Islet precursor cell (in vitro differentiated cells): ENCODE measurements at regions not wholly inside any gene's neighbourhood (a gene's known extent, or its start where the extent isn't known, plus 50 kb on each side); places are given as distances from the start of the nearest gene placed in this dataset.

Experiments used
- DNase-seq: peaks from one replicate; pipeline ENCODE4 v3.0.0-alpha.2; 2018

GRCh38 chr11:30811226-30811755, 225.1 kb upstream of the MPPED2 start:
- DNase-seq = no peak

- DNase-seq = no peak
These were observed 224.0 kb upstream of the MPPED2 start for GRCh38 chr11:30810116-30810515.

DNA sequence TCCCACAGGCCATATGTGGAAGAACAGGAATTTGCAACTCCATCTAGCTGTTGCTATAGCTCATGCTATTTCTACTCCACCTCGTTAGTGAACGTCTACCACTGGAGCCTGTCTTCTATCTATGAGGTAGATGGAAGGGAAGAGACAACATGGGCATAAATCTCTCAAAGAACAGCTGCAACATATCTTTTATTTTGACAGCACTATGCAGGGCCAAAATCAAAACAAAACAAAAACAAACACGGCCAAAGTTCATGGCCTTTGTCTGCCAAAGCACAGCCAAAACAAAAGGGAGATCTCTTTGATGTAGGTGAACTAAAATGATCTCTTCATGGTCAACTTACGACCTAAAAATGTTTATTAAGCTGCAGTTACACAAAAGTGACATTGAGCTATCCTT, 215.2 kb upstream of the MPPED2 start:
- no peak for DNase-seq

GRCh38 chr11:30800904-30801303, 214.8 kb upstream of the MPPED2 start:
- no peak for DNase-seq

DNA sequence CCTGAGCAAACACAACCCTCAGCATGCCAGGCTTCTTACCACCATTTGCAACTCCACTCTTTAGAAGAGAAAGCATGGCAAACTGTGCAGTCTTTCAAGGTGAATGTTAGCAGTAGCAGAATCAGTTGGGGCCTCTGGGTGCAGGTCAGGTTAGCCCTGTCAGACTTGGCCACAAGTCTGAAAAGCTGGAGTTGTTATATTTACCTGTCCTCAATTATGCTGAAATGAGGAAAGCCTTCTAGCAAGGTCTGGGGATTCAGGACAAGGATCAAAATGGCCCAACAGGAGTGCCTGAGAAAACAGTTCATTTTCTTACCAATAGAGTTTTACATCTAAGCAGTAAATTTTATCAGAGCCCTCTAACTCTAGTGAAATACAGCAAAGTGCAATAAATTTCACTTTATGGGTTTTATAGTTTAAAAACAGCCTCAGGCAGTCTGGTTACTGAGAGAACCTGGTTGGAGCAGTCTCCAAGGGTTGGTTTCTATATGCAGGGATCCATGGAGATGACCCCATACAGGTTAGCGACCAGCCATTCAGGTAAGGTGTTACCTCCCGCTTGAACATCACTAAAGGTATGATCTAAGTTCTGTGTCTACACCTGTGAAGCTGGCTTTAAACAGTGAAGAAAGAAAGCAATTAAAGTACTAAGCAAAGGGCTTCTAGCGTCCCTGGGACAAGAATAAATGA, 212.5 kb upstream of the MPPED2 start:
- DNase-seq = no peak

- DNase-seq = no peak
These were observed 203.1 kb upstream of the MPPED2 start for GRCh38 chr11:30789270-30789669.

DNA sequence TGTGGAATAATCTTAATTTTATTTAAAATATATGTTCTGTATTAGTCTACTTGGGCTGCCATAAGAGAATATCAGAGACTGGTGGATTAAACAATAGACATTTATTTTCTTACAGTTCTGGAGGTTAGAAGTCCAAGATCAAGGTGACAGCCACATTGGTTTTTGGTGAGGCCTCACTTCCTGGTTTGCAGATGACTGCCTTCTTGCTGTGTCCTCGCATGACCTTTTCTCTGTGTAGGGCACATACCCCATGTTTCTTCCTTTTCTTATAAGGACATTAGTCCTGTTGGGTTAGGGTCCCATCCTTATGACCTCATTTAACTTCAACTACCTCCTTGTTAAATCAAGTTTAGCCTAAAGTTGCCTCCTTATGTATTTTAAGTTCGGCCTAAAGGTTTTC, 202.7 kb upstream of the MPPED2 start:
- DNase-seq = no peak

DNA sequence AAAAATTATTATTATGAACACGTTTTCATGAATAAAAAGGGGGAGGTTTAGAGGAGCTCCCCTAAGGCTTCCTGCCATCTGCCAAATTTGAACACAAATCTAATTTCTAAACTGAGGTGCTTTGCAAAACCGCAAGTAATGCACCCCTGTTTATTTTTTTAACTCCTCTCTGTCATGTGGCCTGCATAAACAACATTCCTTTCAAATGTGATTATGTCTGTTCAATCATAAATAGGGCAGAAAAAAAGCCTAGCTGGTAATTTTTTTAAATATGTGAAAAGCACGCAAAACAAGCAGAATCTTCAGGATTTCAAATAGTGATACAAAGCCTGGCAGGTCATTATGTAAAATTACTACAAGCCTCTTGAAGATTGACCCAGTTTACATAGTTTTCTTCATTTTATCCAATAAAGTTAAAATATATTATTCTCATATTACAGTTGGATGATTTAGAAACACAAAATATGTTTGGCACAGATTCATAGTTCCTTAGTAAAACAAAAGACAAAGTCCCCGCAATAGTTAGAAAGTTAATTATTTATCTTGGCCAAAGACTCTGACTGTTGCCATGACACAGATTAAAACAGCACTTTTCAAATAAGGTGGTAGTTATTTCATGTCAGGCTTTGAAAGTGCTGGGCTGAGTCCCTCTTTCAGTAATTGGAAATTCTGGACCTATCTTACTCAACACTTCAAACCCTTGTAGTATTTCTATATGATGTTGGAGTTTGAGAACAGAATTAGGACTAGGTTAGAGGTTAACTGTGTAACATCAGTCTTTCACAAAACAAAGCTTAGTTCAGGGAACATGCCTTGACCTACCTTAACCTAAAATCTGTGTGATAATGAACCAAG, 200.3 kb upstream of the MPPED2 start:
- no peak for DNase-seq

GRCh38 chr11:30778596-30778995, 192.4 kb upstream of the MPPED2 start:
- DNase-seq = no peak

DNA sequence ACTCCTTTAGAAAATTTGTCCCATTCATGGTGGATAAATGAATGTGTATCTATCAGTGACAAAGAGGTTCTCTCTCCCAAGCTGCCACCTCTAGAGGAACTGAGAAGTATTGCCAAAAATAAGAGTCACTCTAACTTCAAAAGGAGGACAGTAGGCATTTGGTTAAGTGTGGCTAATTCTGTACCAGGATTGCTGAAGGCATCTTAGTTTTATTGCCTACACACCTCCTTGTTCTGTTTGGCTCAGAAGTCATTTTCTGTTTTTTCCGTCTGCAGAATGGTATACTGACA, 189.0 kb upstream of the MPPED2 start:
- DNase-seq = no peak

DNA sequence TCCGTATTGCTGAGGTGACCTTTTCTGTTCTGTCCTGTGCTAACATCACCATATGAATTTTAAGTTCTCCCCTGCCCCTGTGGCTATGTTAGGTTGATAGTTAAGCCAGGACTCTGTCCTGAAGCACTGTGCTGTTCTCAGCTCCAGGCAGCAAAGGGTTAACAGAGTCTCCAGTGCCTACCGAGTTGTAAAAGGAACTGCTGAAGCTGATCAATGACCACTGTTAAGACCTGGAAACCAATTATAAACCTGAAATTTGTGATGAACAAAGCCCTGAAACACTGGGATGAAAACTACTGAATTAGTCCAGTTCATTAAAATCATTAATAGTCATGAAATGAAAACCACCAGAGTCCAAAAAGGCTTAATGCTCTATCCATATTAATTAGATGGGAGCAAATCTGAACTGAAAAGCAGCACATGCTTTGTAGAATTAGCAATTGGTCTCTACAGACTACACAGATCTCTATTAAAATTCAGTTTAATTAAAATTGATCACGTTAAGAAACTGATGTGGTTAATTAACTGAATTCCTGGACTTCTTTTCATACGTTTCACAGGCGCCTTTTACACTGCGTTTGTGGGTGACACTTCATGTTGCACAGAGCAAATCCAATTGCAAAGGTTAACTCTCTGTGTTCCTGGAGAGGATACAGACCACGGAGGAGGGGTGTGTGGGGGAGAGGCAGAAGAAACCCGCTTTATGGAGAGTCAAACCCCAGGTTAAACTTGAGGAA, 188.5 kb upstream of the MPPED2 start:
- DNase-seq = no peak

DNA sequence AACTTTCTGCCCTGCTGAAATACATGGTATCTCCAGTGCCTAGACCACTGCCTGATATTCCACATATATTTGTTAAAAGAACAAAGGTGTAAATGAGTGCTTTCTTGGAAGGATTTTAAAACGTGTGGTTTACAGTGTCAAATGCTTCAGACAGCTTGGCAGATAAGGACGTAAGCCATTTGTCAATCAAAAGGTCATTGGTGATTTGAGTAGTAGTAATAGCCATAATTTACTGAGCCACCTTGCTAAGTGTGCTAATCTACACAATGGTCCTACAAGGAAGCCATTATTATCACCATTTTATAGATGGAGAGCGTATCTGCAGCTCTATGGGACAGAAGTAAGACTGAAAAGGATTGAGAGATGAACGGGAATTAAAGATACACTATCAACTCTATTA, 186.8 kb upstream of the MPPED2 start:
- no peak for DNase-seq

DNA sequence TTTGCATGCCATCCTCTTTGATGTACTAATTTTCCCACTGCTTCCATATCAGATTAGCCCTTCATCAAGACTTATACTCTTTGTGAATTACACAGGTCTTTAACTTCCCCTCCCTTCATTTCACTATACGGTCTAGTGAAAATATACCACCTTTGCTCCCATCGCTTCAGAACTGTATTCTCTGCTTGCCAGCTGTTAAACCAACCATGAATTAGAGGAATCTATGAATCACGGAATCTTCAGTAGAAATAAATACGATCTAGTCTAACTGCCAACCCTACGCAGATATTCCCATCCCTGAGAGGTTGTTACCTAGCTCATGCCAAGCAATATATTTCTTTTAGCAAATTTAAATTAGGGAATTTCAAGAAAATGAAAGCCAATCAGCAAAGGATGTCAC, 177.8 kb upstream of the MPPED2 start:
- no peak for DNase-seq

GRCh38 chr11:30762188-30762587, 176.0 kb upstream of the MPPED2 start:
- DNase-seq = no peak

DNA sequence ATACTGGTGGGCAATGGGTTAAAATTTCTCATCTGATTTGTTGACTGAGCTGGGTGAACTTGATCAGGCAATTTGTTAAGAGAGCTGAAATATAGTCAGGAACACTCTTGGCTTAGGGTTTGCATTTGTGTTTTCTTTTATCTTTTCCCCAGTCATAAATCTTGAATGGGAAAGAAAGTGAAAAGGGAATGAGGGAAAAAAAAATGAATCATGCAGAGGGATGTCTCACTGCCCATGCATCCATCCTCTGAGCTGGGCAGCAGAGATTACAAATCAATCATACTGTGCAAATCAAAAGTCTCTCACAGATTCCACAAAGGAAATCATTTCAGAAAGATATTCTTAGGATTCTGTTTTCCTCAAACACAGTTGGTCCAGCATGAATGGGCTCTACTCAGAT, 174.2 kb upstream of the MPPED2 start:
- DNase-seq = no peak

- DNase-seq = no peak
These were observed 172.9 kb upstream of the MPPED2 start for GRCh38 chr11:30758946-30759504.

DNA sequence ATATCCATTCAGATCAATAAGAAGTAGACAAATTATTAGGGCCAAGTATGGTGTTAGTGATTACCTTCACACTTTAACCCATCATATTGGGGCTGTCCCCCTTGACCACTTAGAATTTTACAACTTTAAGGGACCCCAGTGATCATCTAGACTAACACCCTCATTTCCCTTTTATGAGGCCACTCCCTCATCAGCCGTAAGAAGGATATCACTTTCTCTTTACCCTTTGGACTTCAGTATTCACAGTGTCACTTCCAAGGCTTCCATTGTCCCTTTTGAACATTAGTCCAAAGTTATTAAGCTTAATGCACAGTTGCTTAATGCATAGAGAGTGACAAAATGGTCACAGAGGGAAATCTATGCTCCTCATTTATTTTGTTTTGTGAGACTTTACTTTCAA, 172.4 kb upstream of the MPPED2 start:
- no peak for DNase-seq

DNA sequence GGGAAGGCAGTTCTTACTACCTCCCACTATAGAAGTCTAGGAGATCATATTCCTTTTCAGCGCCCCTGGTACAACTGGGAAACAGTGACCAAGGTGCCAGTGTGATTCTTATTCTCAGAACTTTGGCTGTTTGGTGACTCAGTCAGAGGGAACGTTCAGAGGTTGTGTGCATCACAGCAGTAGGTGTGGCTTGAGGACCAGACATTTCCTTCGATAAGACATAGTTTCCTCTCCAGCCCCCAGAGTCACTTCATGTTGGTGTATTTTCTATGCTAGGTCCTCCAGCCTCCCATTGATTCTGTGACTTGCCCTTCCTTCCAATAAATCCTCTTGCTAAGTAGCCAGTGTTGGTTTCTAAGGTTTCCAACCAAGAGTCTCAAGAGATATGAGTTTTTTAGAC, 171.9 kb upstream of the MPPED2 start:
- no peak for DNase-seq

DNA sequence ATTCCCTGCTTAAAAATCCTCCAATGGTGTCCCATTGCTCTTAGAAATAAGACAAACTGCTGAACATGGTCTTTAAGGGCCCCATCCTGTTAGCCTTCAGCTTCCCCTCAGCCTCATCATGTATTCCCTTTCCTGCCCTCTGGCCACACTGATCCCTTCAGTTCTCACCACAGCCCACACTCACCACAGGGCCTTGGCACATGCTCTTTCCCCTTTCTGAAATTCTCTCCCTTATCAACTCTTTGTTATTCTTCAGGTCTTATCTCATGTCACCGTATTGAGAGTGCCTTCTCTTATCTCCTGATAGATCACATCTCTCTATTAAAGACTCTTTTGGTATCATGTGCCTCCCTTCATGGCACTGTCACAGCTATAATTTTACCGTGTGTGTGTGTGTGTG, 167.8 kb upstream of the MPPED2 start:
- no peak for DNase-seq

DNA sequence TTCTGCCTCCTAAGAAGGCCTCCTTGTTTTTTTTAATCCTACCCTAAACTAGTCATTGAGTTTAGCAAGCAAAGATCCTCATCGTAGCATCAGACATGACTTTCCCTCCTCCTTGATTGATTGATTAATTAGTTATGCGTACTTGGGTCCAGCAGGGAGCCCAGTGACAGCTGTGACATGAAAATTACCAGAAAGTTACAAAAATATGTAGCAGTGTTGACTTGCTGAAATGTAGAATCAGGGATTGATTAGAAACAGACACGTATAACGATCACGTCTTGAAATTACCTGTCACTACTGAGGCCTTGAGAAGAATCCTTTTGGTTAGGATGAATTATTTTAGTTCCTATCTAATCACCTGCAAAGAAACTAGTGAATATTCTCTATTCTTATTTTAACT, 167.4 kb upstream of the MPPED2 start:
- no peak for DNase-seq

GRCh38 chr11:30749268-30749667, 163.1 kb upstream of the MPPED2 start:
- DNase-seq = no peak

DNA sequence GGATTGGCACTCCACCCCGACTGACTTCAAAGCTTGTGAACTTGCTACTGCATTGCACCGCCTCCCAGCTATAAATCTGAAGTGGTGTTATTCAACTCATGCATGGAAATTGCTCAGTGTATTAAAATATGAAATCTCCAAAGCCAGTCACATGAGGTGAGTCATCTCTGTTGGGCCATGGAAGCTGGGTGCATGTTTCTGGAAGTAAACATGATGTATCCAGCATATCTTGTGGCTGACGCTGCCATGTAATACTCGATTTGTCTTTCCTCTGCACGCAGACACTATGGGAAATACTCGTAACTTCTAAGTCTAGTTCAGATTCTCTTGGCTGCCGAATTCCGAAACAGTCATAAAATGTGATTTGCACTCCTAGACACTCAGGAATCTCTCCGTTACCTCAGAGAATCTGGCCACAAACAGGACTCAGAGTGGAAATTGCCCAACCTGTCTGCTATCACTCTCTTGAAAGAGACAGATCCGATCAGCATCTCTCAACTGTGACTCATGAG, 154.9 kb upstream of the MPPED2 start:
- peak; percentile 92 for DNase-seq

GRCh38 chr11:30740091-30740490, 153.9 kb upstream of the MPPED2 start:
- DNase-seq = no peak
